C4-2B (cell line): ENCODE measurements at regions not wholly inside any gene's neighbourhood (a gene's known extent, or its start where the extent isn't known, plus 50 kb on each side); places are given as distances from the start of the nearest gene placed in this dataset.

ENCODE experiments used
- CTCF ChIP-seq: fragments of 450-650 bp; conservative IDR thresholded peaks from 2 replicates; pipeline ENCODE4 v1.5.1; 2017; ENCODE audit warnings: mild to moderate bottlenecking
- ZFX ChIP-seq: fragments of 450-650 bp; IDR thresholded peaks from 2 replicates; pipeline ENCODE4 v1.6.1; 2017

DNA sequence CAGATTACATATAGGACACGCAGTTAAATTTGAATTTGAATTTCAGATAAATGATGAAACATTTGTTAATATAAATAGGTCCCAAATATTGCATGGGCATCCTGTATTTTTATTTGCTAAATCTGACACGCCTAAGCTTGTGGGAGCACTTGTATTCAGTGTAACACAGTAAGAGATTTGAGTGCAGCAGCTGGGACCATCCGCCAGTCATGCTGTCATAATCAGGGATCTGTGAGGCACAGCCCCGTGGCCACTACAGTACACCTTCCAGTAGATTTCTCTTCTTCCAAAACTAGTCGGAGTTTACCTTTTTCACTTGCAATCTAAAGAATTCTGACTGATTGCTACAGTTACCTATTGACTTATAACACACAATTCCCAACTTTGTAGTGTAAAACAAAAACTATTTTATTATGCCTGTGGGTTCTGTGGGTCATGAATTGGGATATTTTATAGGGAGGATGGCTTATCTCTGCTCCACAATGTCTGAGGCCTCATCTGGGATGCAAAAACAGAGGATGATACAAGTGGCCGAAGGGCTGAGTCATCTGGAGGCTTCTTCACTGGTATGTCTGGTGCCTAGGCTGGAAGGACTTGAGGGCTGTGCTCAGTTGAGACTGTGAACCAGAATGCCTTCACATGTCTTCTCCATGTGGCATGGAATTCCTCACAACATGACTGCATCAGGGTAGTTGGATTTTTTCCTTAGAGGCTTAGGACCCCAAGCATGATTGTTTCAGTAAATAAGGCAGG, 74.1 kb downstream of the PRSS23 start:
- TF ChIP-seq CTCF, result no peak
- no peak for TF ChIP-seq ZFX
